NCI-H2196 (cell line): ENCODE measurements at regions not wholly inside any gene's neighbourhood (a gene's known extent, or its start where the extent isn't known, plus 50 kb on each side); places are given as distances from the start of the nearest gene placed in this dataset.
"Not testable (repeated sequence)": the region's sequence is repeated elsewhere in the genome, so short reads cannot be mapped to it uniquely, and the experiment has no call there.

Experiments
- DNase-seq: peaks from one replicate; lab custom pipeline; 2025; ENCODE audit not compliant: unreplicated experiment; lab: John Stamatoyannopoulos, UW

GRCh38 chr2:83320053-83320452 is 1139.0 kb downstream of the SUCLG1 start:
- DNase-seq: no peak

DNA sequence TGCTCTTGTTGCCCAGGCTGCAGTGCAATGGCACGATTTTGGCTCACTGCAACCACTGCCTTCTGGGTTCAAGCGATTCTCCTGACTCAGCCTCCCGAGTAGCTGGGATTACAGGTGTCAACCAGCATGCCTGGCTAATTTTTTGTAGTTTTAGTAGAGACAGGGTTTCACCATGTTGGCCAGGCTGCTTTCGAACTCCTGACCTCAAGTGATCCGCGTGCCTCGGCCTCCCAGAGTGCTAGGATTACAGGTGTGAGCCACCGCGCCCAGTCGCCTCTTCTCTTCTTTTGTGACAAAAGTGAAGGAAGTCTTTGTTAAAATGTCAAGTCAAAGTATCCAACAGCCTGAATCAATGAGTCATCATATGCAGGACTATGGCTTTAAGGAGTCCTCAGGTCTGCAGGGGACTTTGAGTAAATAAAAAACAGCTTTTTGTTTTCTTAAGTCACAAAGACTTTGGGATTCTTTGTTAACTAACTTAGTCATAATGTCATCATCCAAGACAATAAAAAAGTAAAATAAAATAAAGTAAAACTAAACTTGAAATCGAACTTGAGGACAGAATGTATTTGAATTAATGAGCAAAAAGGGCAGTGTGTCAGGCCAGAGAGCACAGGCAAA is 1153.2 kb downstream of the SUCLG1 start:
- DNase-seq: no peak

DNA sequence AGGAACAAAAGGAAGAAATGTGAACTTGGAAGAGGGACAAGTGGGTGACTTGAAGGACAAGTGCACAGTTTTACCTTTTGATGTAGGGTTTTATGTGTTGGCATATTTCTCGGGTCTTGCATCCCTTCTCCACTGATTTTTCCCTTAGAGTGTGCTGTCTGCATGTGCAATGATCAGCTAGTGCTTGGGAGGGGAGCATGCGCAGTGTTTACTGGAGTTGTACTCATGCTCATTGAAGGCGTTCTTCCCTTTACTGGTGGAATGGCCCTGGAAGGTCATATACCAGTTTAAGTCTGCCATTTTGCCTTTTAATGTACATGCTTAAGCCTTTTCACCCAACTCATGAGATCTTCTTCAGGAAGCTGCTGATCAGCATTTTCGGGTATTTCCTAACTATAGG is 1168.0 kb downstream of the SUCLG1 start:
- DNase-seq: no peak

DNA sequence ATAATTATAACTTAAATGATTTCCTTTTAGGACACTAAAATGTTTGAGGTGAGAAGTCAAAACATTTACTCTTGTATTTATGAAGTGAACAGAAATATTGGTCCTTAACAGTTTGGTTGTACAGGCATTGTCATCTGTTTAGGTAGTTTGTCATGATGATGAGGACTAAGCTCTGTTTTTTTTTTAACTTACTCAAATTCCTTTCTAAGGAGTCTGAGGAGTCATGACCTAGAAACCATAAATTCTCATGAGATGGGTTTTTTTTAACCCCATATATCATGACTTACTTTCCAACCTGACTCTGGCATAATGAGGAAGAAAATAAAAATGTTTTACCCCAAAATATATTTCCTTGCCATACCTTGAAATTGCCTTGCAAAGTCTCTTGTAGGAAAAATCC is 1176.2 kb downstream of the SUCLG1 start:
- DNase-seq: no peak

- DNase-seq: no peak
Measured at GRCh38 chr2:83282043-83282795, 1176.9 kb downstream of the SUCLG1 start.

- no peak for DNase-seq
Measured at GRCh38 chr2:83280391-83280790, 1178.7 kb downstream of the SUCLG1 start.

DNA sequence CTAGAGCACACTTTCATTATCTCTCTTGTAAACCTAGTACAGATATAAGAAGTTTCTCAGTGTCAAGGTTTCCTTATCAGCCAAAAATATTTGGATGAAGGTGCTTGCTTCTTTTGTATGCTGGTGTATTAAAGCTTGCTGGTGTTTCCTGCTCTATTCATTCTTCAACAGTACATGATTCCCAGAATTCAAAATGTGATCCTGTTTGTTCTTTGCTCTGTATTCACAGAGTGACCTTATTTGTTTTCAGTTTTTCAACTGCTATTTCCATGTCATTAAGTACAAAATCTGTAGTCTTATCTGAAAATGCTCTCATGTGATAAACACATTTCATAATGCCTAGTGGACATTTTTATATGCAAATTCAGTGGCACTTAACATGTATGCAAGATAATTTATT is 1185.8 kb downstream of the SUCLG1 start:
- DNase-seq: no peak

DNA sequence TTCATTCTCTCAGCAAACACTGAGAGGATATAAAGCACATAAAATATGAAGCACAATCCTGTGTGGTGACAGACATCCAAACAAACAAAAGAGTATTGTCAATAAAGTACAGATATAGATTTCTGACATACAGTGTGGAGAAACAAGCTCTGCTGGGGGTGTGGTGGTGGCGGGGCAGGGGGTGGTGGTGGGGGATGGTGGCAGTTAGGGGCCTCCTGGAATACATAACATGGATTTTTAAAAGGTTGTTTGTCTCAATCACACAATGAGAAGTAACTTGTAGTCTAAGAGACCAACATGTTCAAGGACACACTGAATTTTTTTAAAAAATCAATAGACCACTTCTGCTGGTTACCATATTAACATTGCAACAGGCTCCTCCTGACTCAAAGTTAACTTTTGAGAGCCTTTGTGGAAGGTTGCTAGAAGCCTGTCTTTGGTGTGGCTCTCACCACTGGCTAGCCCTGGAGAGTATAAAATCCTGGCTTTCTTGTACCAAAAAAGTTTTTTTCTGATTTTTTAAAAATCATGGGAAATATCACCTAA is 1197.4 kb downstream of the SUCLG1 start:
- DNase-seq: no peak

- DNase-seq: no peak
Measured at GRCh38 chr2:83253848-83254247, 1205.2 kb downstream of the SUCLG1 start.

- no peak for DNase-seq
Measured at GRCh38 chr2:83251321-83251872, 1207.7 kb downstream of the SUCLG1 start.

DNA sequence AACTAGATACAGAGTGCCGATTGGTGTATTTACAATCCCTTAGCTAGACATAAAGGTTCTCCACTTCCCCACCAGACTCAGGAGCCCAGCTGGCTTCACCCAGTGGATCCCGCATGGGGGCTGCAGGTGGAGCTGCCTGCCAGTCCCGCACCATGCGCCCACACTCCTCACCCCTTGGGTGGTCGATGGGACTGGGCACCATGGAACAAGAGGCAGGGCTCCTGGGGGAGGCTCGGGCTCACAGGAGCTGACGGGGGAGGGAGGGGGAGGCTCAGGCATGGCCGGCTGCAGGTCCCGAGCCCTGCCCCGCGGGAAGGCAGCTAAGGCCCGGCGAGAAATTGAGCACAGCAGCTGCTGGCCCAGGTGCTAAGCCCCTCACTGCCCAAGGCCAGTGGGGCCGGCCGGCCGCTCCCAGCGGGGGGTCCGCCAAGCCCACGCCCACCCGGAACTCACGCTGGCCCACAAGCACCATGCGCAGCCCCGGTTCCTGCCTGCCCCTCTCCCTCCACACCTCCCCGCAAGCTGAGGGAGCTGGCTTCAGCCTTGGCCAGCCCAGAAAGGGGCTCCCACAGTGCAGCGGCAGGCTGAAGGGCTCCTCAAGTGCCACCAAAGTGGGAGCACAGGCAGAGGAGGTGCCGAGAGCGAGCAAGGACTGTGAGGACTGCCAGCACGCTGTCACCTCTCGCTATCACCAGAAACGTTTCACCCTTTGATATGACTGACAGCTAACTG is 1213.1 kb downstream of the SUCLG1 start:
- DNase-seq: not testable (repeated sequence)

DNA sequence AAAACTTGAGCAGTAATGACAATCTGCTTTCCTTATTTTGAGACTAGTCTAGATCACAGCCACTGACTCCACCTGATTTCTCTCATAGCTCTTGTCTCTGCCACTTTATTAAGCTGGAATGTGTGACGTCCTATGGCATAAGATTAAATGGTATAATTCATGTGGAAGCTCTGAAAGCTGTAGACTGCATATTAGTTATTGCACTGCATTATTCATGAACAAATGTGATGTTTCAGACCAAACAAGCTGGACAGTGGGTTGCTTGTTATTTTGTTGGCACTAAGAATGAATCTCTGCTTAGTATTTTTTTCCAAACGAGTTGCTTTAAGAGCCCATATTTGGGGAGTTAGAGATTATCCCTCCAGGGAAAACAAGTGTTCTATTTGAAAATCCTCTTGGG is 1218.5 kb downstream of the SUCLG1 start:
- no peak for DNase-seq

- no peak for DNase-seq
Measured at GRCh38 chr2:83238111-83238510, 1221.0 kb downstream of the SUCLG1 start.

GRCh38 chr2:83234246-83234645 is 1224.8 kb downstream of the SUCLG1 start:
- DNase-seq: no peak

GRCh38 chr2:83233781-83234180 is 1225.3 kb downstream of the SUCLG1 start:
- no peak for DNase-seq

- no peak for DNase-seq
Measured at GRCh38 chr2:83233326-83233725, 1225.8 kb downstream of the SUCLG1 start.

GRCh38 chr2:83229443-83229842 is 1229.6 kb downstream of the SUCLG1 start:
- DNase-seq: no peak

GRCh38 chr2:83224591-83225200 is 1234.4 kb downstream of the SUCLG1 start:
- no peak for DNase-seq

DNA sequence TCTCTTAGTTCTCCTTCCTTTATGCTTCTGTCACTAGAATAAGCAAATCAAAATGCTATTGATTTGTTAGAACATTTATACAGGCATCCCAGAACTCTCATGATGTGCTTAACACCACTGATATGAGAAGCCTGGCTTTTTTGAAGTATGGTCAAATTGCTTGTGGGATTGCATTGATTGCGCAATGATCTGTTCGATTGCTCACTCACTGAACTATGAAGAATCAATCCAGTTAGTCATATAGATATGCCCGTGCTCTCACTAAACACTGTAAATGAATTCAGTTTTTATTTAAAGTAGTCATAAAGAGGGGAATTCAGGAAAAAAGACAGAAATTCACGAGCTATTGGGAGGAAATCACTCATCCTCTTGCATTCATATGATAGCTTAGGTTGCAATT is 1237.8 kb downstream of the SUCLG1 start:
- DNase-seq: no peak

- DNase-seq: no peak
Measured at GRCh38 chr2:83217854-83218253, 1241.2 kb downstream of the SUCLG1 start.

- peak; percentile 1 for DNase-seq
Measured at GRCh38 chr2:83196225-83196624, 1262.9 kb downstream of the SUCLG1 start.
